GM12878 (cell line): ENCODE measurements at regions not wholly inside any gene's neighbourhood (a gene's known extent, or its start where the extent isn't known, plus 50 kb on each side); places are given as distances from the start of the nearest gene placed in this dataset.

Source experiments
- ATAC-seq: fragments of 200-7000 bp; cut with Tn5 transposase; 3 replicates; pipeline ENCODE4 v1.9.1; 2020; ENCODE audit warnings: mild to moderate bottlenecking, moderate library complexity
- BruUV-seq: library from RNA; stranded (reverse); fragments of 400-500 nt; replicated peaks from 2 replicates; lab custom pipeline; 2021; lab: Mats Ljungman, UMichigan
- CTCF ChIA-PET: fragments of 300-600 bp; sonication (Branson Sonifier 250); formaldehyde crosslinking; extraction: SDS; loops from one replicate; lab custom pipeline; 2021; ENCODE audit warnings: inconsistent platforms; lab: Yijun Ruan, JAX
- POLR2A ChIA-PET: fragments of 350-600 bp; formaldehyde crosslinking; extraction: SDS; loops from one replicate; lab custom pipeline; 2021; ENCODE audit warnings: inconsistent platforms; lab: Charles Lee
- RAD21 ChIA-PET: fragments of 300-600 bp; sonication (Branson Sonifier 250); formaldehyde crosslinking; loops from one replicate; lab custom pipeline; 2023; ENCODE audit warnings: antibody characterized with exemption; ENCODE audit not compliant: unreplicated experiment; lab: Charles Lee
- SMC1A ChIA-PET: fragments of 300-600 bp; sonication (Branson Sonifier 250); formaldehyde crosslinking; loops from one replicate; lab custom pipeline; 2023; ENCODE audit not compliant: unreplicated experiment, uncharacterized antibody; lab: Charles Lee
- DNase-seq: peaks from one replicate; pipeline ENCODE4 v3.0.0-alpha.2; 2011; ENCODE audit warnings: low read depth, low spot score
- FAIRE-seq: peaks from 3 replicates; lab custom pipeline; 2011; peaks lifted over from hg19 to GRCh38; lab: Jason Lieb, UNC
- H2AFZ ChIP-seq: 2 replicates; pipeline ENCODE4 v1.6.0; 2011; ENCODE audit warnings: low read depth, low read length, control low read depth; ENCODE audit not compliant: control insufficient read depth
- H3K27ac ChIP-seq: 2 replicates; pipeline ENCODE4 v1.5.1; 2011; ENCODE audit warnings: control low read depth; ENCODE audit not compliant: control insufficient read depth, insufficient read depth
- H3K27me3 ChIP-seq, 2 experiments: replicated peaks in 1 of 2; 2 replicates each; pipeline versions ENCODE4 v1.6.0 to v1.6.1; 2011; ENCODE audit warnings: low read length in 1 of 2; ENCODE audit not compliant: control insufficient read depth in 2 of 2, insufficient read depth in 2 of 2
- H3K36me3 ChIP-seq, 2 experiments: 2 replicates each; pipeline ENCODE4 v1.5.1; 2011; ENCODE audit warnings: low read length in 1 of 2; ENCODE audit not compliant: control insufficient read depth in 2 of 2, insufficient read depth in 2 of 2
- H3K4me1 ChIP-seq: 2 replicates; pipeline ENCODE4 v1.6.1; 2011; ENCODE audit warnings: mild to moderate bottlenecking, low read length, moderate library complexity, mixed read lengths; ENCODE audit not compliant: control insufficient read depth, insufficient read depth
- H3K4me2 ChIP-seq: 2 replicates; pipeline ENCODE4 v1.6.0; 2011; ENCODE audit warnings: control low read depth; ENCODE audit not compliant: control insufficient read depth, insufficient read depth
- H3K4me3 ChIP-seq: fragments of 200-600 bp; sonication (generic); 2 replicates; pipeline ENCODE4 v1.5.1; 2016
- H3K79me2 ChIP-seq: 2 replicates; pipeline ENCODE4 v1.6.0; 2011; ENCODE audit warnings: low read length; ENCODE audit not compliant: control insufficient read depth, insufficient read depth
- H3K9ac ChIP-seq: 2 replicates; pipeline ENCODE4 v1.8.0; 2011; ENCODE audit warnings: low read length, control low read depth, mixed read lengths; ENCODE audit not compliant: control insufficient read depth, insufficient read depth
- H3K9me3 ChIP-seq: replicated peaks from 3 replicates; pipeline ENCODE4 v1.5.1; 2011; ENCODE audit warnings: mild to moderate bottlenecking, low read length; ENCODE audit not compliant: control insufficient read depth, insufficient read depth
- H4K20me1 ChIP-seq: 2 replicates; pipeline ENCODE4 v1.6.0; 2011; ENCODE audit not compliant: control insufficient read depth, insufficient read depth
- CEBPB ChIP-seq, 2 experiments: fragments of 150-350 bp in 1 of 2; IDR thresholded peaks; 2 replicates each; pipeline ENCODE4 v1.6.1; 2012 to 2014; ENCODE audit warnings: low read depth in 2 of 2, low read length in 2 of 2, borderline replicate concordance in 1 of 2, inconsistent platforms in 1 of 2
- EED ChIP-seq: sonication (generic); IDR thresholded peaks from 2 replicates; pipeline ENCODE4 v1.6.1; 2016; ENCODE audit warnings: antibody characterized with exemption, low read depth
- HCFC1 ChIP-seq: fragments of 150-350 bp; IDR thresholded peaks from 2 replicates; pipeline ENCODE4 v1.6.1; 2014; ENCODE audit warnings: low read length
- IRF5 ChIP-seq: fragments of 450-650 bp; IDR thresholded peaks from 2 replicates; pipeline ENCODE4 v1.6.1; 2017; ENCODE audit warnings: borderline replicate concordance
- MEF2A ChIP-seq: IDR thresholded peaks from 2 replicates; pipeline ENCODE4 v1.6.1; 2011; ENCODE audit warnings: low read depth, mild to moderate bottlenecking, low read length, moderate library complexity; ENCODE audit not compliant: insufficient read depth
- MXI1 ChIP-seq: fragments of 150-350 bp; IDR thresholded peaks from 2 replicates; pipeline ENCODE4 v1.6.1; 2011; ENCODE audit warnings: low read depth, mild to moderate bottlenecking, inconsistent platforms, low read length, improper control_type of control experiment
- PAX5 ChIP-seq: IDR thresholded peaks from 2 replicates; pipeline ENCODE4 v1.6.1; 2011; ENCODE audit warnings: low read depth, low read length, borderline replicate concordance
- RAD51 ChIP-seq: fragments of 450-650 bp; IDR thresholded peaks from 2 replicates; pipeline ENCODE4 v1.6.1; 2016; ENCODE audit warnings: moderate library complexity, mild to moderate bottlenecking, inconsistent platforms
- RB1 ChIP-seq: fragments of 450-650 bp; formaldehyde crosslinking; IDR thresholded peaks from 2 replicates; pipeline ENCODE4 v1.6.1; 2017; ENCODE audit warnings: mild to moderate bottlenecking, borderline replicate concordance
- SIX5 ChIP-seq: IDR thresholded peaks from 2 replicates; pipeline ENCODE4 v1.6.1; 2011; ENCODE audit warnings: mild to moderate bottlenecking, low read depth, low read length, moderate library complexity; ENCODE audit not compliant: severe bottlenecking
- SUPT20H ChIP-seq: IDR thresholded peaks from 2 replicates; pipeline ENCODE4 v1.6.1; 2011; ENCODE audit warnings: low read depth, mild to moderate bottlenecking, low read length, moderate library complexity, borderline replicate concordance; ENCODE audit not compliant: control insufficient read depth
- TAF1 ChIP-seq: IDR thresholded peaks from 2 replicates; pipeline ENCODE4 v1.6.1; 2011; ENCODE audit warnings: mild to moderate bottlenecking, low read depth, low read length, borderline replicate concordance
- TARDBP ChIP-seq: IDR thresholded peaks from 2 replicates; pipeline ENCODE4 v1.6.1; 2016; ENCODE audit warnings: borderline replicate concordance
- ZNF274 ChIP-seq: IDR thresholded peaks from one replicate; pipeline ENCODE4 v1.8.0; 2011; ENCODE audit not compliant: insufficient read length, insufficient read depth
- ZSCAN29 ChIP-seq: fragments of 450-650 bp; IDR thresholded peaks from 2 replicates; pipeline ENCODE4 v1.6.1; 2017; ENCODE audit warnings: mild to moderate bottlenecking, moderate library complexity
- WGBS: methylation state at CpG from one replicate; pipeline ENCODE4 v1.1.6; 2016; ENCODE audit warnings: low lambda C conversion rate; ENCODE audit not compliant: insufficient replicate concordance, insufficient coverage; ENCODE audit errors: missing lambda C conversion rate; 5-methylcytosine and 5-hydroxymethylcytosine counted together
- in situ Hi-C: fragments of 300-500 bp; cut with MboI; formaldehyde crosslinking; loops from 9 replicates; pipeline ENCODE4 v1.14.3; 2018; ENCODE audit warnings: mixed read lengths
- intact Hi-C: fragments of 100-400 bp; cut with micrococcal nuclease; formaldehyde crosslinking; loops from one replicate; pipeline ENCODE4 v1.14.2; 2022; ENCODE audit not compliant: unreplicated experiment
- TF ChIP-seq, protein P1 (sequence below): IDR thresholded peaks from 2 replicates; pipeline ENCODE4 v1.6.1; 2011; ENCODE audit warnings: borderline replicate concordance, low read depth, mild to moderate bottlenecking, moderate library complexity, low read length; ENCODE audit not compliant: insufficient read depth, poor library complexity, severe bottlenecking
- TF ChIP-seq, protein P2 (sequence below): IDR thresholded peaks from 2 replicates; pipeline ENCODE4 v1.6.1; 2011; ENCODE audit warnings: low read depth, low read length, improper control_type of control experiment, borderline replicate concordance
- TF ChIP-seq, protein P3 (sequence below): IDR thresholded peaks from 2 replicates; pipeline ENCODE4 v1.6.1; 2012; ENCODE audit warnings: low read depth, low read length, improper control_type of control experiment

DNA sequence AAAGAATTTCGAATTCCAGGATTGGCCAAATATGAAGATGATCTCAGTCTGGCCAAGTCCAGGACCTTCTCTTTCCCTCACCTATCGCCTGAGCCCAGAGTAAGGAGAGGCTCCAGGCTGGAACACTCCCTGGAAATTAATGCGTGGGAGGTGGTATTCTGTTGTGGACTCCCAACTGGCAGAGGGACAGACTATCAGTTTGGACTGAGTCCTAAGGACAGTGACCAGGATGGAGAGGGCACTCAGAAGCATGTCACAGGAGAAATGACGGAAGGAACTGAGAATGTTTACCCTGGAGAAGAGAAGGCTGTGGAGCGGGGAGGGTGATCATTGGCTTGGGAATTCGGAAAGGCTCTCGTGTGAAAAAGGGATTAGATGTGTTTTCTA is 84.4 kb downstream of the RPL27A start:
- Histone ChIP-seq H3K4me1 (no peaks in the 10 kb centered on the region), H4K20me1 (no peaks in the 10 kb centered on the region), H3K4me2 (no peak overlapping the region), H3K27me3 (no peaks in the 10 kb centered on the region), H2AFZ (no peak overlapping the region), H3K27ac (no peak overlapping the region), H3K9ac (no peak overlapping the region), H3K9me3 (no peaks in the 10 kb centered on the region), H3K36me3 (no peaks in the 10 kb centered on the region), H3K4me3 (no peak overlapping the region), H3K79me2 (no peaks in the 10 kb centered on the region)
- no peak for ATAC-seq
- FAIRE-seq: no peak
- no peak for DNase-seq
- ChIA-PET RAD21 (no interaction called here), SMC1A (no interaction called here), CTCF (interaction anchor here (0.9 kb wide), 1 partner anchor 10 kb away, joined by 3 read pairs; no protein-coding TSS in a partner anchor), POLR2A (no interaction called here)
- no peak for TF ChIP-seq RB1
- no peak for TF ChIP-seq RAD51
- TF ChIP-seq MXI1: no peak
- TF ChIP-seq, protein P1, sequence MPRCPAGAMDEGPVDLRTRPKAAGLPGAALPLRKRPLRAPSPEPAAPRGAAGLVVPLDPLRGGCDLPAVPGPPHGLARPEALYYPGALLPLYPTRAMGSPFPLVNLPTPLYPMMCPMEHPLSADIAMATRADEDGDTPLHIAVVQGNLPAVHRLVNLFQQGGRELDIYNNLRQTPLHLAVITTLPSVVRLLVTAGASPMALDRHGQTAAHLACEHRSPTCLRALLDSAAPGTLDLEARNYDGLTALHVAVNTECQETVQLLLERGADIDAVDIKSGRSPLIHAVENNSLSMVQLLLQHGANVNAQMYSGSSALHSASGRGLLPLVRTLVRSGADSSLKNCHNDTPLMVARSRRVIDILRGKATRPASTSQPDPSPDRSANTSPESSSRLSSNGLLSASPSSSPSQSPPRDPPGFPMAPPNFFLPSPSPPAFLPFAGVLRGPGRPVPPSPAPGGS: no peak
- TF ChIP-seq TAF1: no peak
- TF ChIP-seq ZNF274: no peak
- no peak for TF ChIP-seq SIX5
- no peak for TF ChIP-seq ZSCAN29
- no peak for TF ChIP-seq IRF5
- TF ChIP-seq HCFC1: no peak
- TF ChIP-seq, protein P2, sequence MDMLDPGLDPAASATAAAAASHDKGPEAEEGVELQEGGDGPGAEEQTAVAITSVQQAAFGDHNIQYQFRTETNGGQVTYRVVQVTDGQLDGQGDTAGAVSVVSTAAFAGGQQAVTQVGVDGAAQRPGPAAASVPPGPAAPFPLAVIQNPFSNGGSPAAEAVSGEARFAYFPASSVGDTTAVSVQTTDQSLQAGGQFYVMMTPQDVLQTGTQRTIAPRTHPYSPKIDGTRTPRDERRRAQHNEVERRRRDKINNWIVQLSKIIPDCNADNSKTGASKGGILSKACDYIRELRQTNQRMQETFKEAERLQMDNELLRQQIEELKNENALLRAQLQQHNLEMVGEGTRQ: no peak
- TF ChIP-seq TARDBP: no peak
- no peak for TF ChIP-seq EED
- TF ChIP-seq SUPT20H: no peak
- no peak for TF ChIP-seq CEBPB (IDR thresholded peaks at IDR 0.05; ENCODE audit: borderline replicate concordance in 1 of 2, low read depth in 2 of 2, low read length in 2 of 2)
- no peak for TF ChIP-seq MEF2A
- TF ChIP-seq, protein P3, sequence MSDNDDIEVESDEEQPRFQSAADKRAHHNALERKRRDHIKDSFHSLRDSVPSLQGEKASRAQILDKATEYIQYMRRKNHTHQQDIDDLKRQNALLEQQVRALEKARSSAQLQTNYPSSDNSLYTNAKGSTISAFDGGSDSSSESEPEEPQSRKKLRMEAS: no peak
- no peak for TF ChIP-seq PAX5
- WGBS: 58% methylated on average over 6 of the region's 7 CpGs
- intact Hi-C loops: no loop called here
- in situ Hi-C loops: no loop called here
- no TSS peak for BruUV-seq
